Panc1 (cell line): ENCODE measurements at regions not wholly inside any gene's neighbourhood (a gene's known extent, or its start where the extent isn't known, plus 50 kb on each side); places are given as distances from the start of the nearest gene placed in this dataset.

Experiments
- ATAC-seq: fragments of 200-7000 bp; cut with Tn5 transposase; 2 replicates; pipeline ENCODE4 v1.9.1; 2020; ENCODE audit warnings: mild to moderate bottlenecking, moderate library complexity
- BruUV-seq: library from RNA; stranded (reverse); fragments of 400-500 nt; replicated peaks from 2 replicates; lab custom pipeline; 2021; lab: Mats Ljungman, UMichigan
- CTCF ChIA-PET: fragments of 300-600 bp; sonication (Branson Sonifier 250); formaldehyde crosslinking; loops from one replicate; lab custom pipeline; 2022; ENCODE audit warnings: antibody characterized with exemption; lab: Charles Lee
- POLR2A ChIA-PET: fragments of 300-600 bp; sonication (Branson Sonifier 250); formaldehyde crosslinking; loops from one replicate; lab custom pipeline; 2022; ENCODE audit warnings: antibody characterized with exemption; lab: Charles Lee
- DNase-seq: peaks from one replicate; pipeline ENCODE4 v3.0.0-alpha.2; 2010; ENCODE audit warnings: low read depth, low spot score
- H3K27ac ChIP-seq: 2 replicates; pipeline ENCODE4 v1.5.1; 2011; ENCODE audit warnings: mild to moderate bottlenecking, low read length, inconsistent platforms
- H3K27me3 ChIP-seq: fragments of 200-500 bp; sonication (Bioruptor generic); 2 replicates; pipeline ENCODE4 v1.6.0; 2014; ENCODE audit warnings: low read length, inconsistent platforms; ENCODE audit not compliant: control insufficient read depth, insufficient read depth
- H3K36me3 ChIP-seq: fragments of 200-500 bp; sonication (Bioruptor generic); 2 replicates; pipeline ENCODE4 v1.5.1; 2014; ENCODE audit warnings: inconsistent platforms, mild to moderate bottlenecking, low read length, moderate library complexity; ENCODE audit not compliant: control insufficient read depth, insufficient read depth
- H3K4me1 ChIP-seq: 2 replicates; pipeline ENCODE4 v1.5.1; 2011; ENCODE audit warnings: inconsistent platforms, mild to moderate bottlenecking, low read length, moderate library complexity; ENCODE audit not compliant: control insufficient read depth, insufficient read depth
- H3K4me3 ChIP-seq, 2 experiments: 2 replicates each; pipeline ENCODE4 v1.5.1; 2011 to 2012; ENCODE audit warnings: low read depth in 2 of 2, low read length in 2 of 2, mild to moderate bottlenecking in 2 of 2, inconsistent platforms in 1 of 2, moderate library complexity in 1 of 2
- H3K9me3 ChIP-seq: fragments of 200-500 bp; sonication (Bioruptor generic); 2 replicates; pipeline ENCODE4 v1.5.1; 2014; ENCODE audit warnings: low read depth, mild to moderate bottlenecking, inconsistent platforms, low read length, moderate library complexity; ENCODE audit not compliant: control insufficient read depth, insufficient read depth
- POLR2AphosphoS5 ChIP-seq: IDR thresholded peaks from 2 replicates; pipeline ENCODE4 v1.6.1; 2012; ENCODE audit warnings: mild to moderate bottlenecking, low read depth, low read length, moderate library complexity
- SIN3A ChIP-seq: IDR thresholded peaks from 2 replicates; pipeline ENCODE4 v1.6.1; 2012; ENCODE audit warnings: low read depth, mild to moderate bottlenecking, low read length, moderate library complexity, borderline replicate concordance; ENCODE audit not compliant: insufficient read depth
- TCF7L2 ChIP-seq: IDR thresholded peaks from 2 replicates; pipeline ENCODE4 v1.6.1; 2011; ENCODE audit warnings: mild to moderate bottlenecking, low read depth, low read length, inconsistent platforms
- in situ Hi-C: cut with HindIII; loops from 2 replicates; pipeline ENCODE4 v1.10.0; 2016; ENCODE audit warnings: low sequenced_read_pairs, low pct_unique_long_range_greater_than_20kb
- intact Hi-C: fragments of 100-400 bp; cut with micrococcal nuclease; formaldehyde crosslinking; loops from one replicate; pipeline ENCODE4 v1.10.0; 2022; ENCODE audit not compliant: unreplicated experiment
- TF ChIP-seq, protein P1 (sequence below), 2 experiments: IDR thresholded peaks; 2 replicates each; pipeline ENCODE4 v1.6.1; 2011 to 2012; ENCODE audit warnings: low read depth in 2 of 2, control low read depth in 1 of 2, low read length in 1 of 2, mild to moderate bottlenecking in 1 of 2, moderate library complexity in 1 of 2; ENCODE audit not compliant: insufficient read depth in 1 of 2
- TF ChIP-seq, protein P2 (sequence below): fragments of 450-650 bp; IDR thresholded peaks from 2 replicates; pipeline ENCODE4 v1.5.1; 2017; ENCODE audit warnings: mild to moderate bottlenecking

DNA sequence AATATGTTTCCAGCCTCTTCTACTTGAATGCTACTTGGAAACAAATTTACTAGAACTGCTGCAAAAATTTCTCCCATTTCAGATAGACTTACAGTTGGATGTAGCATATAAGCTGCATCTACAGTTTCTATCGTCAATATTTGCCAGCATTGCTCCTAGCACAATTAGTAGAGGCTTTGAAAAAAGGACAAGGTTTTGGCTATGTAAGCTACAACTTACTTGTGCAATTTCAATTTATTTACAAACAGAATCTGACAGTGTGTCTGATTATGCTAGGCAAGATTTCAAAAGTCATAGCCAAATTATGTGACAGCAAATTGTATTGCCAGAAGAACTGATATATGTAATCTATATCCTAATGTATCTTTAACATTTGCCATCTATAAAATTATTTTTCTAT, 628.4 kb upstream of the FAM174A start:
- H3K27ac ChIP-seq: no peak overlapping the region
- BruUV-seq: no TSS peak
- intact Hi-C loops (no loop called here), in situ Hi-C loops (no loop called here)
- TF ChIP-seq SIN3A: no peak
- TF ChIP-seq POLR2AphosphoS5: no peak
- TF ChIP-seq, protein P1, sequence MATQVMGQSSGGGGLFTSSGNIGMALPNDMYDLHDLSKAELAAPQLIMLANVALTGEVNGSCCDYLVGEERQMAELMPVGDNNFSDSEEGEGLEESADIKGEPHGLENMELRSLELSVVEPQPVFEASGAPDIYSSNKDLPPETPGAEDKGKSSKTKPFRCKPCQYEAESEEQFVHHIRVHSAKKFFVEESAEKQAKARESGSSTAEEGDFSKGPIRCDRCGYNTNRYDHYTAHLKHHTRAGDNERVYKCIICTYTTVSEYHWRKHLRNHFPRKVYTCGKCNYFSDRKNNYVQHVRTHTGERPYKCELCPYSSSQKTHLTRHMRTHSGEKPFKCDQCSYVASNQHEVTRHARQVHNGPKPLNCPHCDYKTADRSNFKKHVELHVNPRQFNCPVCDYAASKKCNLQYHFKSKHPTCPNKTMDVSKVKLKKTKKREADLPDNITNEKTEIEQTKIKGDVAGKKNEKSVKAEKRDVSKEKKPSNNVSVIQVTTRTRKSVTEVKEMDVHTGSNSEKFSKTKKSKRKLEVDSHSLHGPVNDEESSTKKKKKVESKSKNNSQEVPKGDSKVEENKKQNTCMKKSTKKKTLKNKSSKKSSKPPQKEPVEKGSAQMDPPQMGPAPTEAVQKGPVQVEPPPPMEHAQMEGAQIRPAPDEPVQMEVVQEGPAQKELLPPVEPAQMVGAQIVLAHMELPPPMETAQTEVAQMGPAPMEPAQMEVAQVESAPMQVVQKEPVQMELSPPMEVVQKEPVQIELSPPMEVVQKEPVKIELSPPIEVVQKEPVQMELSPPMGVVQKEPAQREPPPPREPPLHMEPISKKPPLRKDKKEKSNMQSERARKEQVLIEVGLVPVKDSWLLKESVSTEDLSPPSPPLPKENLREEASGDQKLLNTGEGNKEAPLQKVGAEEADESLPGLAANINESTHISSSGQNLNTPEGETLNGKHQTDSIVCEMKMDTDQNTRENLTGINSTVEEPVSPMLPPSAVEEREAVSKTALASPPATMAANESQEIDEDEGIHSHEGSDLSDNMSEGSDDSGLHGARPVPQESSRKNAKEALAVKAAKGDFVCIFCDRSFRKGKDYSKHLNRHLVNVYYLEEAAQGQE (IDR thresholded peaks at IDR 0.05; ENCODE audit: insufficient read depth in 1 of 2, low read depth in 2 of 2, low read length in 1 of 2): no peak
- no peak for TF ChIP-seq TCF7L2
- TF ChIP-seq, protein P2, sequence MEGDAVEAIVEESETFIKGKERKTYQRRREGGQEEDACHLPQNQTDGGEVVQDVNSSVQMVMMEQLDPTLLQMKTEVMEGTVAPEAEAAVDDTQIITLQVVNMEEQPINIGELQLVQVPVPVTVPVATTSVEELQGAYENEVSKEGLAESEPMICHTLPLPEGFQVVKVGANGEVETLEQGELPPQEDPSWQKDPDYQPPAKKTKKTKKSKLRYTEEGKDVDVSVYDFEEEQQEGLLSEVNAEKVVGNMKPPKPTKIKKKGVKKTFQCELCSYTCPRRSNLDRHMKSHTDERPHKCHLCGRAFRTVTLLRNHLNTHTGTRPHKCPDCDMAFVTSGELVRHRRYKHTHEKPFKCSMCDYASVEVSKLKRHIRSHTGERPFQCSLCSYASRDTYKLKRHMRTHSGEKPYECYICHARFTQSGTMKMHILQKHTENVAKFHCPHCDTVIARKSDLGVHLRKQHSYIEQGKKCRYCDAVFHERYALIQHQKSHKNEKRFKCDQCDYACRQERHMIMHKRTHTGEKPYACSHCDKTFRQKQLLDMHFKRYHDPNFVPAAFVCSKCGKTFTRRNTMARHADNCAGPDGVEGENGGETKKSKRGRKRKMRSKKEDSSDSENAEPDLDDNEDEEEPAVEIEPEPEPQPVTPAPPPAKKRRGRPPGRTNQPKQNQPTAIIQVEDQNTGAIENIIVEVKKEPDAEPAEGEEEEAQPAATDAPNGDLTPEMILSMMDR: no peak
- H3K27me3 ChIP-seq: no peaks in the 10 kb centered on the region
- POLR2A ChIA-PET: no interaction called here
- no peaks in the 10 kb centered on the region for H3K9me3 ChIP-seq
- no peak for DNase-seq
- no peaks in the 10 kb centered on the region for H3K36me3 ChIP-seq
- H3K4me3 ChIP-seq: no peak overlapping the region
- CTCF ChIA-PET: no interaction called here
- H3K4me1 ChIP-seq: no peaks in the 10 kb centered on the region
- no peak for ATAC-seq

DNA sequence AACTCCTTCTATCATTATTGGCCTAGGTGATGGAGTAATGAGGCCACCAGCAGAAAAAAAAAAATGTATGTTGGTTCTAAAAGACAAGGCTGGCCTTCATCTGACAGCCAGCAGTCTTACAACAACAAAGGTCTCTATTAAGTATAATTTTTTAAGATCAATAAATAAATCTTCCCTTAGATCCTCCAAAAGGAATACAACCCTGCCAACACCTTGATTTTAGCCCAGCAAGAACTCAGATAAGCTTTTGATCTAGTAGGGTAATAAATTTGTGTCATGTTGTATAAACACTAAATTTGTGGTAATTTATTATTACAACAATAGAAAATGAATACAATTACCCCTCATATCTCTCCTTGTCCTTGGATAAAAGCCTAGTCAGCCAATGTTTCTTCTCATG, 633.2 kb upstream of the FAM174A start:
- no peaks in the 10 kb centered on the region for H3K27me3 ChIP-seq
- no TSS peak for BruUV-seq
- peak overlapping the region; percentile 48; the same call in 1 of the 2 replicates for H3K27ac ChIP-seq
- H3K4me3 ChIP-seq: no peak overlapping the region
- ATAC-seq (no peak), DNase-seq (no peak)
- intact Hi-C loops: no loop called here
- no peak for TF ChIP-seq POLR2AphosphoS5
- peaks cover 17% of the 10 kb centered on the region; the same call in 1 of the 2 replicates for H3K4me1 ChIP-seq
- ChIA-PET POLR2A (no interaction called here), CTCF (no interaction called here)
- no peaks in the 10 kb centered on the region for H3K36me3 ChIP-seq
- in situ Hi-C loops: no loop called here
- H3K9me3 ChIP-seq: no peaks in the 10 kb centered on the region

DNA sequence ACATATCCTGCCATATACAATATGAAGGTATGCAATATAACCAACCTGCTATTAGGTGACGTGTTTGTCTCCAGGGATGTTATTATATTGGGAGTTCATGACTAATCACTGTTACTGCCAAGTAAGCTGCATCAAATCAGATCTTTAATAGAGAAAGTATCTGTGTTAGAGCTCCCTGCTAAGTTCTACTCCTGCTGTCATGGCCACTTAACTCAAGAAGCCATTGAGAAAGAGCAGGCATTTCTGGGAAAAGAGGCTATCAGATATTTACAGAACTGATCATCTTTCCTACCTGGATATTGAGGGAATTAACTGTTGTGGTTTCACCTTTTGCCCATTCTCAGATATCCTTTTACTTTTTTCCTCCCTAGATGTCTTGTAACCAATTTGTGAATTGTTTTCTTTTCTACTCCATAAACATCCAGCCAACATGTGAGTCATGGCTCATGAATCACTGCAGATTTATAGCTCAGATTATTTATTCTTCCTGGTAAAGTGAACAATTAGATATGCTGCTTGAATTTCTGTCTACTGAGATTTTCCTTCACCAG, 634.8 kb upstream of the FAM174A start:
- ATAC-seq (peak; percentile 98), DNase-seq (peak; percentile 83)
- H3K9me3 ChIP-seq: no peaks in the 10 kb centered on the region
- BruUV-seq: no TSS peak
- peak overlapping the region; percentile 72 for H3K27ac ChIP-seq
- intact Hi-C loops (no loop called here), in situ Hi-C loops (no loop called here)
- CTCF ChIA-PET: no interaction called here
- TF ChIP-seq SIN3A (no peak), POLR2AphosphoS5 (peak; percentile 83; the same call in 1 of the 2 replicates), TCF7L2 (peak; percentile 85)
- TF ChIP-seq, protein P2: no peak
- TF ChIP-seq, protein P1 (IDR thresholded peaks at IDR 0.05; ENCODE audit: insufficient read depth in 1 of 2, low read depth in 2 of 2, low read length in 1 of 2): 0 out of 4 replicates have a peak, but pooled peaks of 1 of the 2 experiments have one; percentile 20
- H3K4me1 ChIP-seq: peaks cover 17% of the 10 kb centered on the region; the same call in 1 of the 2 replicates
- H3K27me3 ChIP-seq: no peaks in the 10 kb centered on the region
- no peak overlapping the region for H3K4me3 ChIP-seq
- POLR2A ChIA-PET: no interaction called here
- no peaks in the 10 kb centered on the region for H3K36me3 ChIP-seq
